ENCODE measurements at regions not wholly inside any gene's neighbourhood (a gene's known extent, or its start where the extent isn't known, plus 50 kb on each side); places are given as distances from the start of the nearest gene placed in this dataset.
"Not testable (repeated sequence)": the region's sequence is repeated elsewhere in the genome, so short reads cannot be mapped to it uniquely, and the experiment has no call there.

- intact Hi-C loops (cut with DNase I) = no loop called here
- DNase-seq = no peak
These were observed 573.0 kb downstream of the GABRG1 start for GRCh38 chr4:45550766-45551366.

GRCh38 chr4:45539142-45539814 is 584.6 kb downstream of the GABRG1 start:
- intact Hi-C loops (cut with DNase I) = no loop called here
- DNase-seq = no peak

- DNase-seq = no peak
- intact Hi-C loops (cut with DNase I) = no loop called here
These were observed 593.4 kb downstream of the GABRG1 start for GRCh38 chr4:45530498-45530897.

GRCh38 chr4:45527160-45527559 is 596.7 kb downstream of the GABRG1 start:
- no peak for DNase-seq
- intact Hi-C loops (cut with DNase I) = no loop called here

GRCh38 chr4:45518832-45519231 is 605.0 kb downstream of the GABRG1 start:
- intact Hi-C loops (cut with DNase I) = no loop called here
- no peak for DNase-seq

- DNase-seq = no peak
- intact Hi-C loops (cut with DNase I) = no loop called here
These were observed 621.4 kb downstream of the GABRG1 start for GRCh38 chr4:45502471-45502870.

- intact Hi-C loops (cut with DNase I) = no loop called here
- no peak for DNase-seq
These were observed 639.1 kb downstream of the GABRG1 start for GRCh38 chr4:45484740-45485139.

GRCh38 chr4:45482346-45482745 is 641.5 kb downstream of the GABRG1 start:
- DNase-seq = no peak
- intact Hi-C loops (cut with DNase I) = no loop called here

GRCh38 chr4:45477311-45477733 is 646.5 kb downstream of the GABRG1 start:
- DNase-seq = no peak
- intact Hi-C loops (cut with DNase I) = no loop called here

- intact Hi-C loops (cut with DNase I) = no loop called here
- no peak for DNase-seq
These were observed 648.3 kb downstream of the GABRG1 start for GRCh38 chr4:45475548-45475947.

GRCh38 chr4:45472490-45472889 is 651.4 kb downstream of the GABRG1 start:
- intact Hi-C loops (cut with DNase I) = no loop called here
- DNase-seq = no peak

- no peak for DNase-seq
- intact Hi-C loops (cut with DNase I) = no loop called here
These were observed 652.5 kb downstream of the GABRG1 start for GRCh38 chr4:45471335-45471734.

- DNase-seq = no peak
- intact Hi-C loops (cut with DNase I) = no loop called here
These were observed 656.7 kb downstream of the GABRG1 start for GRCh38 chr4:45467157-45467556.

GRCh38 chr4:45460157-45460556 is 663.7 kb downstream of the GABRG1 start:
- DNase-seq; intact Hi-C loops (cut with DNase I): not testable (repeated sequence)

GRCh38 chr4:45455217-45455616 is 668.6 kb downstream of the GABRG1 start:
- DNase-seq = no peak
- intact Hi-C loops (cut with DNase I) = no loop called here

- peak in 11 of 42 donors; percentile 2 to 69 (median 22) for DNase-seq
- intact Hi-C loops (cut with DNase I) = no loop called here
These were observed 670.5 kb downstream of the GABRG1 start for GRCh38 chr4:45453258-45453853.

- intact Hi-C loops (cut with DNase I) = no loop called here
- DNase-seq = peak in 1 of 42 donors; percentile 32
These were observed 681.4 kb downstream of the GABRG1 start for GRCh38 chr4:45442466-45442865.

- intact Hi-C loops (cut with DNase I) = no loop called here
- DNase-seq = peak in 12 of 42 donors; percentile 7 to 67 (median 26)
These were observed 685.8 kb downstream of the GABRG1 start for GRCh38 chr4:45438047-45438446.

- intact Hi-C loops (cut with DNase I) = no loop called here
- DNase-seq = peak in 1 of 42 donors; percentile 6
These were observed 686.5 kb downstream of the GABRG1 start for GRCh38 chr4:45437381-45437780.

GRCh38 chr4:45425135-45425534 is 698.7 kb downstream of the GABRG1 start:
- intact Hi-C loops (cut with DNase I) = no loop called here
- no peak for DNase-seq

- DNase-seq = no peak
These were observed 697.5 kb upstream of the GNPDA2 start for GRCh38 chr4:45423896-45424295.

More at GRCh38 chr4:45423896-45424295, 697.5 kb upstream of the GNPDA2 start:
- intact Hi-C loops (cut with DNase I) = no loop called here

Measured in head of caudate nucleus (tissue), 42 donors.